ENCODE measurements at regions not wholly inside any gene's neighbourhood (a gene's known extent, or its start where the extent isn't known, plus 50 kb on each side); places are given as distances from the start of the nearest gene placed in this dataset.

- H3K4me3 ChIP-seq (ENCODE audit: low read depth, low read length), result no peak overlapping the region
- no peak for TF ChIP-seq CTCF (conservative IDR thresholded peaks at IDR 0.05; ENCODE audit: low read depth, low read length)
- DNase-seq (ENCODE audit: low read depth), result no peak
Measured at GRCh38 chr7:25879799-25880198, 272.2 kb upstream of the NFE2L3 start.

GRCh38 chr7:25881317-25882037, 270.5 kb upstream of the NFE2L3 start:
- DNase-seq (ENCODE audit: low read depth), result no peak
- no peak for TF ChIP-seq CTCF (conservative IDR thresholded peaks at IDR 0.05; ENCODE audit: low read depth, low read length)
- H3K4me3 ChIP-seq (ENCODE audit: low read depth, low read length), result no peak overlapping the region

GRCh38 chr7:25882151-25882773, 269.7 kb upstream of the NFE2L3 start:
- H3K4me3 ChIP-seq (ENCODE audit: low read depth, low read length), result no peak overlapping the region
- DNase-seq (ENCODE audit: low read depth), result no peak
- no peak for TF ChIP-seq CTCF (conservative IDR thresholded peaks at IDR 0.05; ENCODE audit: low read depth, low read length)

- TF ChIP-seq CTCF (conservative IDR thresholded peaks at IDR 0.05; ENCODE audit: low read depth, low read length), result no peak
- no peak for DNase-seq (ENCODE audit: low read depth)
- H3K4me3 ChIP-seq (ENCODE audit: low read depth, low read length), result no peak overlapping the region
Measured at GRCh38 chr7:25884265-25884828, 267.7 kb upstream of the NFE2L3 start.

- no peak for TF ChIP-seq CTCF (conservative IDR thresholded peaks at IDR 0.05; ENCODE audit: low read depth, low read length)
- H3K4me3 ChIP-seq (ENCODE audit: low read depth, low read length), result no peak overlapping the region
- no peak for DNase-seq (ENCODE audit: low read depth)
Measured at GRCh38 chr7:25885057-25885576, 266.9 kb upstream of the NFE2L3 start.

- DNase-seq (ENCODE audit: low read depth), result no peak
- no peak overlapping the region for H3K4me3 ChIP-seq (ENCODE audit: low read depth, low read length)
- TF ChIP-seq CTCF (conservative IDR thresholded peaks at IDR 0.05; ENCODE audit: low read depth, low read length), result no peak
Measured at GRCh38 chr7:25886387-25887240, 265.4 kb upstream of the NFE2L3 start.
